Epithelial cell of proximal tubule (primary cell): ENCODE measurements at regions not wholly inside any gene's neighbourhood (a gene's known extent, or its start where the extent isn't known, plus 50 kb on each side); places are given as distances from the start of the nearest gene placed in this dataset.

Experiments used
- DNase-seq: peaks from one replicate; pipeline ENCODE4 v3.0.0-alpha.2; 2011; ENCODE audit warnings: low read depth
- H3K4me3 ChIP-seq: 2 replicates; pipeline ENCODE4 v1.5.1; 2011; ENCODE audit warnings: low read depth, mild to moderate bottlenecking, low read length
- TF ChIP-seq, protein P1 (sequence below): conservative IDR thresholded peaks from 2 replicates; pipeline ENCODE4 v1.5.1; 2012; ENCODE audit warnings: low read depth, mild to moderate bottlenecking, low read length

DNA sequence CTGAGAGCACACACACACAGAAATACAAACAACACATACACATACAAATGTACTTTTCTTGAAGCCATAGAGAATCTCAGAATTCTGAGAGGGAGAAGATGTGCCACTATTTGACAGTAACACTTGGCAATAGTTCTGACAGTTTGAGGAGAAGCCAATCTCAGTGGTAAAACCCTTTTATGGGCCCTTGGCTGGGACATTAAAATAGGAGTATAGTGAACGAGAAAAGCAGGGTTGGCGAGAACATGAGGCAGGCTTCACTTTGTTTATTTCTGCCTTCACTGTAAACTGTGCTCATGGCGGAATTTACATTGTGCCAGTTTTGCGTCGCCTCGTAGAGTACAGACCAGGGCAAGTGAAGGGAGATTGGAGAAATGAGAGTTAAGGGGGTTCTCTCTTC, 449.4 kb upstream of the POU3F3 start:
- DNase-seq: no peak
- TF ChIP-seq, protein P1, sequence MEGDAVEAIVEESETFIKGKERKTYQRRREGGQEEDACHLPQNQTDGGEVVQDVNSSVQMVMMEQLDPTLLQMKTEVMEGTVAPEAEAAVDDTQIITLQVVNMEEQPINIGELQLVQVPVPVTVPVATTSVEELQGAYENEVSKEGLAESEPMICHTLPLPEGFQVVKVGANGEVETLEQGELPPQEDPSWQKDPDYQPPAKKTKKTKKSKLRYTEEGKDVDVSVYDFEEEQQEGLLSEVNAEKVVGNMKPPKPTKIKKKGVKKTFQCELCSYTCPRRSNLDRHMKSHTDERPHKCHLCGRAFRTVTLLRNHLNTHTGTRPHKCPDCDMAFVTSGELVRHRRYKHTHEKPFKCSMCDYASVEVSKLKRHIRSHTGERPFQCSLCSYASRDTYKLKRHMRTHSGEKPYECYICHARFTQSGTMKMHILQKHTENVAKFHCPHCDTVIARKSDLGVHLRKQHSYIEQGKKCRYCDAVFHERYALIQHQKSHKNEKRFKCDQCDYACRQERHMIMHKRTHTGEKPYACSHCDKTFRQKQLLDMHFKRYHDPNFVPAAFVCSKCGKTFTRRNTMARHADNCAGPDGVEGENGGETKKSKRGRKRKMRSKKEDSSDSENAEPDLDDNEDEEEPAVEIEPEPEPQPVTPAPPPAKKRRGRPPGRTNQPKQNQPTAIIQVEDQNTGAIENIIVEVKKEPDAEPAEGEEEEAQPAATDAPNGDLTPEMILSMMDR: no peak
- H3K4me3 ChIP-seq: no peak overlapping the region

DNA sequence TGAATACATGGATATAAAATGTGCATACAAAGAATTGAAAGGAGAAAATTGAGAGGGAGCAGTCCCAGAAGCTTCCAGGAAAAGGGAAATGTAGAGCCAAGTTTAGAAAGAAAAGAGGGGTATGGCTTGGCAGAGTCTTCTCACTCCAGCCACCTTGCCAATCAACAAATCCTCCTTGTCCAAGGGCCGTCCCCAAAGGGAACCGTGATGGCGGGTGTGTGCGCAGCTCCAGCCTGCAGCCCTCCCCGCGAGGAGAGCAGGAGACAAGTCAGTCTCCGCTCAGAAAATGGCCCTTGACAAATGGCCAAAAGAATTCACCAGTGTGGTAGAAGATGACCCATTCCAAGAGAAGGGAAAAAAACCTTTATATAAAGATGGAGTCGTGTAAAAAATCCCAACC, 448.3 kb upstream of the POU3F3 start:
- TF ChIP-seq, protein P1: no peak
- no peak for DNase-seq
- no peak overlapping the region for H3K4me3 ChIP-seq

DNA sequence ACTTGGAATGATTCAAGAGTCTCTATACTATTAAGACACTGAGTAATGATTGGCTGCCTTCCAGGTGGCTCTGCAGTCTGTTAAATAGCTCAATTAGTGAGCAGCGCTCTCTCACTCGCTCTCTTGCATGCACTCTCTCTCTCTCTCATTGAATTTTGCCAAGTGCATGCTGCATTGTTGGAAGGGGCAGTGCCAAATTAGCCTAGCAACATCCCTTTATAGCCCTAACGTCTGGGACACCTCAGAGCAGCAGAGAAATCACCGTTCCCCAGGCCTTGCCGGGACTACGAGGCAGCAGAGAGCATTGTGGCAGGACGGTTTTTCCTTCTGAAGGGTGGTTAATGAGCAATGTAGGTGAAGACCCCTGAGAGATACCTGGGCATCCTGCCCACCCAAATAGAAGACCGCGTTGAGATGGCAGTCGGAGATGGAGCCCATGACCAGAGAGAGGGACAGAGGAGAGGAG, 447.6 kb upstream of the POU3F3 start:
- H3K4me3 ChIP-seq: no peak overlapping the region
- TF ChIP-seq, protein P1: no peak
- DNase-seq: no peak

DNA sequence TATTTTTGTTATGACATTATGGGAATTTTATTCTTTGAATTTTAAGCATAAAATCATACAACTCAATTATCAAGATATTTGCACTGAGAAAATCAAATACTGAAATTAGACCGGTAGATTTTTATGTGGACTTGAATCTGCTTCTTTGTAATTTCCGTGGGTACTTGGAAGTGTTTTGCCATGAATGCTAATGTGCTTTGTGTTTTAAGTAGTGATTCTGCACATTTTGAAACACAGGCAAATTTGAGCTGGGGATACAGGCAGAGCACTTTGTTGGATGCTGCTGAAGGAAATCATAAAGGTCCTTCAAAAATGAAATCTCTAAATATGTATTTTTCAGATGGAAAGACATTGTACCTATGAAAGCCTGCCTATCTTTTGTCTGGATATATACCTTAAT, 446.3 kb upstream of the POU3F3 start:
- TF ChIP-seq, protein P1: no peak
- DNase-seq: no peak
- H3K4me3 ChIP-seq: no peak overlapping the region

DNA sequence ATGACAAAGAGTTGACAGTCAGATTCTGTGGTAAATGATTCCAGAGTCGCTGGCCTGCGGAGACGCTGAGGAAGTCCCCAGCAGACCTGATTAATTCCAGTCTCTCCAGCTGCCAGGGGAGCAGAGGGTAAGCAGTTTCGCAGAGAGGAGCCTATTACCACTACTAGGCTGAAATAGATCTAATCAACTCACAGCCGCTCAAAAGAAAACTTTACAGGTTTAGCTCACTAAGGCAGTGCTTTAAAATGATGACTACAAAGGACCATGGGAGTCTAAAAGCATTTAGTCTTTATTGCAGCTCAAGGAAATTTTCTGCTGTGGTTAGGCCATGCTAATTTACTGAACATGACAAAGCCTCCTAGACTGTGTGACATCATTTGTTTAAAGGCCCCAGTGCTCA, 445.6 kb upstream of the POU3F3 start:
- TF ChIP-seq, protein P1: no peak
- no peak overlapping the region for H3K4me3 ChIP-seq
- DNase-seq: peak; percentile 41

DNA sequence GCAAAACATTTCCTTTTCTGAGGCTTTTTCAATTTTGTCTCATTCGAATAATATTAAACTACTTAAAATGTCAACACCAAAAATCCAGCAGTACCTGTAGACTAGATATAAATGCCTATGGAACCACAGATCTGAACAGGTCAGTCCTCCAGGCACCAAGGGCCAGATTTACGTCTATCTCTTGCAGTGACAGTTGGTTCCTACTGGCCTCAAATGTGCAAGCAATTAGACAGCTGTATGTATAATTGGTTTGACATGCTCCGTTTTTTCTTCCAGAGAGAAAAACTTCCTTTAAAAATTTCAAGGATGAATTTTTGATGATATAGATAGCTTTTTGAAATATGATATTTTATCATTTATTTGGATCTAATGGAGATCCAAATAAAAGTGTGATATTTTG, 443.8 kb upstream of the POU3F3 start:
- TF ChIP-seq, protein P1: no peak
- H3K4me3 ChIP-seq: no peak overlapping the region
- no peak for DNase-seq

DNA sequence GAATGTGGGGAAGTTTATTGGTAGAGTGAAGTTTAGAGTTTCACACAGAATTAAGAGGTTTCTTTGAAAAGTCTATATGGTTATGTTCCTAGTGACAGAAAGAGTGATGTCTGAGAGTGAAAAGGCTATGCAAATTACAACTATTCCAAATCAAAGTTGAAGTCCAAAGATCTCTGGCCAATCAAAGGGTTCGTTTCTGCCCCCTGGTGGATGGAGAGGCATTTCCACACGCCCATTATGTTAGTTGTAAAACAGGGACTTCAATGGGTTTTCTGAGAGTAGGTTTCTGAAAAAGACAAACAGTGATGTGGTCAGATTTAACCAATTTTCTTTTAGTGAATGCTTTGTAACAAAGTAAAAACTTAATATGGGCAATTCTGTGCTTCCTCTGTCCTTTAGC, 441.5 kb upstream of the POU3F3 start:
- DNase-seq: no peak

More for the DNA sequence above, 441.5 kb upstream of the POU3F3 start:
- H3K4me3 ChIP-seq: no peak overlapping the region
- TF ChIP-seq, protein P1: peak; percentile 89
